Type B pancreatic cell (in vitro differentiated cells): ENCODE measurements at regions not wholly inside any gene's neighbourhood (a gene's known extent, or its start where the extent isn't known, plus 50 kb on each side); places are given as distances from the start of the nearest gene placed in this dataset.
A peak's percentile ranks its signal among the peaks of the same experiment; 100 is the strongest.

Experiments used
- DNase-seq: peaks from one replicate; pipeline ENCODE4 v3.0.0; 2021; ENCODE audit warnings: mixed read lengths; ENCODE audit not compliant: unreplicated experiment; ENCODE audit errors: extremely low spot score
- H3K27ac Mint-ChIP-seq: 2 replicates; pipeline ENCODE4 v1.8.0; 2021; ENCODE audit warnings: mild to moderate bottlenecking, mixed read lengths
- H3K27me3 Mint-ChIP-seq: 2 replicates; pipeline ENCODE4 v1.8.0; 2021; ENCODE audit warnings: mixed read lengths
- H3K36me3 Mint-ChIP-seq: 2 replicates; pipeline ENCODE4 v1.8.0; 2021; ENCODE audit warnings: mixed read lengths
- H3K4me1 Mint-ChIP-seq: one replicate; pipeline ENCODE4 v1.8.0; 2021; ENCODE audit warnings: mixed read lengths; ENCODE audit not compliant: unreplicated experiment
- H3K4me3 Mint-ChIP-seq: 2 replicates; pipeline ENCODE4 v1.8.0; 2021; ENCODE audit warnings: mild to moderate bottlenecking, mixed read lengths
- H3K9me3 Mint-ChIP-seq: 2 replicates; pipeline ENCODE4 v1.8.0; 2021; ENCODE audit warnings: mixed read lengths
- TF ChIP-seq, protein P1 (sequence below): fragments of 200-600 bp; sonication (generic); conservative IDR thresholded peaks from 2 replicates; pipeline ENCODE4 v1.5.0; 2021; ENCODE audit warnings: antibody characterized with exemption, mild to moderate bottlenecking

- no peaks in the 10 kb centered on the region for H3K27me3 Mint-ChIP-seq
- peak overlapping the region; percentile 53 for H3K4me3 Mint-ChIP-seq
- no peak for DNase-seq
- TF ChIP-seq, protein P1, sequence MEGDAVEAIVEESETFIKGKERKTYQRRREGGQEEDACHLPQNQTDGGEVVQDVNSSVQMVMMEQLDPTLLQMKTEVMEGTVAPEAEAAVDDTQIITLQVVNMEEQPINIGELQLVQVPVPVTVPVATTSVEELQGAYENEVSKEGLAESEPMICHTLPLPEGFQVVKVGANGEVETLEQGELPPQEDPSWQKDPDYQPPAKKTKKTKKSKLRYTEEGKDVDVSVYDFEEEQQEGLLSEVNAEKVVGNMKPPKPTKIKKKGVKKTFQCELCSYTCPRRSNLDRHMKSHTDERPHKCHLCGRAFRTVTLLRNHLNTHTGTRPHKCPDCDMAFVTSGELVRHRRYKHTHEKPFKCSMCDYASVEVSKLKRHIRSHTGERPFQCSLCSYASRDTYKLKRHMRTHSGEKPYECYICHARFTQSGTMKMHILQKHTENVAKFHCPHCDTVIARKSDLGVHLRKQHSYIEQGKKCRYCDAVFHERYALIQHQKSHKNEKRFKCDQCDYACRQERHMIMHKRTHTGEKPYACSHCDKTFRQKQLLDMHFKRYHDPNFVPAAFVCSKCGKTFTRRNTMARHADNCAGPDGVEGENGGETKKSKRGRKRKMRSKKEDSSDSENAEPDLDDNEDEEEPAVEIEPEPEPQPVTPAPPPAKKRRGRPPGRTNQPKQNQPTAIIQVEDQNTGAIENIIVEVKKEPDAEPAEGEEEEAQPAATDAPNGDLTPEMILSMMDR, result no peak
- H3K36me3 Mint-ChIP-seq, result no peaks in the 10 kb centered on the region
- H3K9me3 Mint-ChIP-seq, result no peaks in the 10 kb centered on the region
- peaks cover 14% of the 10 kb centered on the region for H3K4me1 Mint-ChIP-seq
- H3K27ac Mint-ChIP-seq, result no peak overlapping the region
Measured at GRCh38 chr13:103517768-103518102, 451.5 kb upstream of the SLC10A2 start.

GRCh38 chr13:103517066-103517767, 451.0 kb upstream of the SLC10A2 start:
- Mint-ChIP-seq H3K9me3 (no peaks in the 10 kb centered on the region), H3K27me3 (no peaks in the 10 kb centered on the region)
- DNase-seq, result no peak

GRCh38 chr13:103516015-103516795, 450.0 kb upstream of the SLC10A2 start:
- Mint-ChIP-seq H3K9me3 (no peaks in the 10 kb centered on the region), H3K27me3 (no peaks in the 10 kb centered on the region), H3K4me1 (peaks cover 14% of the 10 kb centered on the region), H3K4me3 (no peak overlapping the region), H3K36me3 (no peaks in the 10 kb centered on the region), H3K27ac (no peak overlapping the region)
- no peak for DNase-seq
- TF ChIP-seq, protein P1, result no peak

More at GRCh38 chr13:103517066-103517767, 451.0 kb upstream of the SLC10A2 start:
- no peaks in the 10 kb centered on the region for H3K36me3 Mint-ChIP-seq
- H3K4me3 Mint-ChIP-seq, result peak overlapping the region; percentile 53
- peaks cover 14% of the 10 kb centered on the region for H3K4me1 Mint-ChIP-seq
- TF ChIP-seq, protein P1, result no peak
- H3K27ac Mint-ChIP-seq, result no peak overlapping the region

GRCh38 chr13:103515410-103515809, 449.2 kb upstream of the SLC10A2 start:
- TF ChIP-seq, protein P1, result no peak

DNA sequence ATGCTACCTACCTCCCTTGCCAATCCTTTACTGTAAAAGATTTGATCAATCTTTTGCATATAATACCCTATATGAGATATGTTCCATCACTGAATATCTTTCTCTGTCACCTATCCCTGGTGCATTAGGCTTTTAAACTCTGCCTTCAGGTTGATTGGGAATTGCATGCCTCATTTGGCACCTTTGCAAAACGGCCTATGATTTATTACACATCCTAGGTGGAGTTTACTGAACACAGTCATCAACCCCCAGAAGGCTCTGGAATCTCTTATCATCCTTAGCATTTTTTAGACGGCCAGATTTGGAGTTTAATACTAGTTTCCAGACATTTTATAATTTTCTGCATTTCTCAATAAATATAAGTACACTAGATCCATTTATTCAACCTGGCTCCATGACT, 448.4 kb upstream of the SLC10A2 start:
- Mint-ChIP-seq H3K36me3 (no peaks in the 10 kb centered on the region), H3K27ac (no peak overlapping the region), H3K4me1 (peaks cover 14% of the 10 kb centered on the region), H3K9me3 (no peaks in the 10 kb centered on the region), H3K27me3 (no peaks in the 10 kb centered on the region), H3K4me3 (no peak overlapping the region)
- TF ChIP-seq, protein P1, result no peak
- DNase-seq, result no peak

More at GRCh38 chr13:103515410-103515809, 449.2 kb upstream of the SLC10A2 start:
- no peak overlapping the region for H3K4me3 Mint-ChIP-seq
- H3K36me3 Mint-ChIP-seq, result no peaks in the 10 kb centered on the region
- no peak overlapping the region for H3K27ac Mint-ChIP-seq
- H3K27me3 Mint-ChIP-seq, result no peaks in the 10 kb centered on the region
- peaks cover 14% of the 10 kb centered on the region for H3K4me1 Mint-ChIP-seq
- no peak for DNase-seq
- no peaks in the 10 kb centered on the region for H3K9me3 Mint-ChIP-seq
